AG09309 (cell line): ENCODE measurements at regions not wholly inside any gene's neighbourhood (a gene's known extent, or its start where the extent isn't known, plus 50 kb on each side); places are given as distances from the start of the nearest gene placed in this dataset.

Experiments
- DNase-seq: peaks from one replicate; pipeline ENCODE4 v3.0.0-alpha.2; 2010; ENCODE audit warnings: low read depth
- H3K4me3 ChIP-seq: 2 replicates; pipeline ENCODE4 v1.5.1; 2011; ENCODE audit warnings: mild to moderate bottlenecking, low read depth, low read length, moderate library complexity; ENCODE audit not compliant: control insufficient read depth
- CTCF ChIP-seq: IDR thresholded peaks from 2 replicates; pipeline ENCODE4 v1.5.1; 2011; ENCODE audit warnings: mild to moderate bottlenecking, low read depth, low read length, inconsistent platforms; ENCODE audit not compliant: insufficient read depth, control insufficient read depth; ENCODE audit errors: missing control alignments

- DNase-seq = no peak
- no peak overlapping the region for H3K4me3 ChIP-seq
- TF ChIP-seq CTCF = no peak
These were observed 84.5 kb downstream of the ADRA2A start for GRCh38 chr10:111161109-111161874.

GRCh38 chr10:111171183-111171582 lies 94.4 kb downstream of the ADRA2A start:
- no peak for DNase-seq
- no peak overlapping the region for H3K4me3 ChIP-seq
- no peak for TF ChIP-seq CTCF

GRCh38 chr10:111175787-111176186 lies 99.0 kb downstream of the ADRA2A start:
- no peak for DNase-seq
- TF ChIP-seq CTCF = no peak
- H3K4me3 ChIP-seq = no peak overlapping the region

- H3K4me3 ChIP-seq = no peak overlapping the region
- DNase-seq = no peak
- TF ChIP-seq CTCF = no peak
These were observed 100.5 kb downstream of the ADRA2A start for GRCh38 chr10:111177379-111177778.

GRCh38 chr10:111179514-111179913 lies 102.7 kb downstream of the ADRA2A start:
- no peak overlapping the region for H3K4me3 ChIP-seq
- TF ChIP-seq CTCF = no peak
- no peak for DNase-seq

- no peak for TF ChIP-seq CTCF
- no peak for DNase-seq
- H3K4me3 ChIP-seq = no peak overlapping the region
These were observed 109.5 kb downstream of the ADRA2A start for GRCh38 chr10:111186358-111186757.

GRCh38 chr10:111187096-111187495 lies 110.3 kb downstream of the ADRA2A start:
- no peak for DNase-seq
- no peak overlapping the region for H3K4me3 ChIP-seq
- TF ChIP-seq CTCF = no peak
